ENCODE measurements at regions not wholly inside any gene's neighbourhood (a gene's known extent, or its start where the extent isn't known, plus 50 kb on each side); places are given as distances from the start of the nearest gene placed in this dataset.

DNA sequence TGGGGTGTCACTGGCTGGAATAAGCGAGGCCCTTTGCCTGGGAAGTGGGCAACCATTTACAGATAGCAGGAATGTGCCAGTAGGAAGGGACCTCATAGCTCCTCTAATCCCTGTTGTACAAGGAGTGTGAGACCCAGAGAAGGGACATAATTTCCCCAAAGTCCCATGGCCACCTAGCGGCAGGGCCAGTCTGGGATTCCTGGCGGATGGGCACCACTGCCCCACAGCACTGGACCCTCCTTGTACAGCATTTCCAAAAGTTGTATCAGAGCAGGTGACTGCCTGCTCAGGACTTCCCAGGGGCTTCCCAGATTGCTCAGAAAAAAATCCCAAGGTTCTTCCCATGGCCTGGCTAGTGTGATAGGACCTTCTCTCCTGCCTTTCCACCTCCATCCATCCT, 185.8 kb downstream of the GLI2 start:
- DNase-seq: no peak

- DNase-seq: no peak
These were observed 187.1 kb downstream of the GLI2 start for GRCh38 chr2:120922571-120923332.

GRCh38 chr2:120923426-120923825, 187.8 kb downstream of the GLI2 start:
- no peak for DNase-seq

DNA sequence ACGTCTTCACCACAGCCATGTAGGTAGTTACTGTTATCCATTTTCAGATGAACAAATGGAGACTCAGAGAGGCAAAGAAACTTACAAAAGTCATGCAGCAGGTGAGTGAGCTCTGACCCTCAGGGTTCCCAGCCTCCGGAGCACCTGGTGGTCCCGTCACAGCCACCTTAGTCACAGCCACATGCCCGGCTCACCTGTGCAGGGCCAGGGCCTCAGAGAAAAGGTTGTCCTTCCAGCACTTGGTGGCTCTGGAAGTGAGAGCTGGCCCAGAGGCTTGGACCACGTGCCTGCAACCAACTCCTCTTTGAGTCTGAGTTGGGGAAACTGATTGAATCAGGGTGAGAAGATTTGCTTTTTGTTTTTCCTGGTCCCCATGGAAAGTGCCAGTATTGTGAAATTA, 189.3 kb downstream of the GLI2 start:
- no peak for DNase-seq

GRCh38 chr2:120926463-120927264, 191.0 kb downstream of the GLI2 start:
- DNase-seq: no peak

GRCh38 chr2:120927265-120927628, 191.6 kb downstream of the GLI2 start:
- DNase-seq: no peak

DNA sequence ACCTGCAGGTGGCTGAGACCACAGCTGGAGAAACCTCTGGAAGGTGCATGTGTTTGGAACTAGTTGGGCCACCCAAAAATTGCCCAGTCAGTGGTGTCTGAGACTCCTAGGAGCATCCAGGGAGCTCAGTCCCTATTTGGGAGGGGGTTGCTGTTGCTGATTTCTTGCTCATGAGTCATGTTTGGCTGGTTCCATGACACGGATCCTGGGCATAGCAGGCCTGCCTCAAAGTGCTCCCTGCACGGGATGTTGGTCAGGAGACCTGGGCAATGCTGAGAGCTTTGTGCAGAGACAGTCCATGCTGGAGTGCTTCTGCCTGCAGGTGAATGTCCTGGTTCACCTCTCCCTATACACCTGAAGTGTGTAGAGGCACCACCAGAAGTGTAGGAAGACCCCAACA, 194.2 kb downstream of the GLI2 start:
- DNase-seq: no peak

DNA sequence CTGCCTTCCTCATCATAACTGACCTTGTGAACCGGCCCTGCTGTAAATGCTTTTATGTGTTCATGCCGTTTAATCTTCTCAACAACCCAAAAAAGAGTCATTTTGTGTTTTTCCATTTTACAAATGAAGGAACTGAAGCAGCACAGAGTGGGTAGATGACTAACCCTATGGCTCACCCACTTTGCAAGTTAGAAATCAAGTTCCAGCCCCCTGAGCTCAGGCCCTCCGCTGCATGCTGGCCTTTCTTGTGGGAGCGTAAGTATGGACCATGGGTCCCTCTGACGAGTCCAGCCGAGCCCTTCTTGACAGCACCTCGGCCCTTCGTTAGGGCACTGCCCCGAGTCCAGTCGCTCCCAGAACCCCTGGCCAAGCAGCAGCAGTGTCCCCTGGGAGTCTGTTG, 194.6 kb downstream of the GLI2 start:
- no peak for DNase-seq

- no peak for DNase-seq
These were observed 195.2 kb downstream of the GLI2 start for GRCh38 chr2:120930864-120931263.

GRCh38 chr2:120932472-120932871, 196.8 kb downstream of the GLI2 start:
- DNase-seq: no peak

- no peak for DNase-seq
These were observed 197.2 kb downstream of the GLI2 start for GRCh38 chr2:120932881-120933280.

GRCh38 chr2:120933693-120934573, 198.3 kb downstream of the GLI2 start:
- no peak for DNase-seq

DNA sequence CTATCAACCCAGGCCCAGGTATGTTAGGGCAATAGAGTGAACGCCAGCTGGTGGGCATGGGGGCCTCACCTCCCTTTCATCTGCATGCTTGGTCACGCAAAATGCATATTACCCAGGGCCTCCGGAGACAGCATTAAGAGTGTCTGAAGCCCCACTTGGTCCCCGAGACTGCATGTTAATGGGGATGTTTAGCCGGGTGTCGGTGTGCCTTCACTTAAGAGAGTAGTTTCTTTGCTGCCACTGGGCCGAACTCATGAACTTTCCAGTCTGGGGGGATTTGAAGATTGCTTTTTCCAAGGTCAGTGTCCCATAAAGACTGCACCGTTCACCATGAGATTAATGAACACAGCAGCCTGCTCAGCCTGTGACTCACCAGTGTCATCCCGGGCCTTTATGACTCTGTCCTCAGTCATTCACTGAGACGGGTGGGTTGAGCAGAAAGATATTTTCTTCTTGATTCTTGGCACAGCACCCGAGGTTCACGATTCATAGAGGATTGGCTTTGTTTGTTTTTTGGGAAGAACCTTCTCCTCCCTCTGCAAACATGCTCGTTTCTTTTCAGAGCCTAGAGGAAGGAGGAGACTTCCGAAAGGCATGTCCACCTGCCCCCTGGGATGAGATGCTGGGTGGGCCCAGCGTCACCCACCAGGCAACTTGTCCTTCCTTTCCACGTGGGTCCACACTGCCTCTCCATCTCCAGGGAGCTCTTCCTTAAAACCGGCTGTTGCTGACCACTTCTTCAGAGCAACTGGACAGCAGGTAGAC, 199.1 kb downstream of the GLI2 start:
- DNase-seq: peak in 1 of 2 experiments; percentile 27

- DNase-seq: no peak
These were observed 200.0 kb downstream of the GLI2 start for GRCh38 chr2:120935339-120936313.

DNA sequence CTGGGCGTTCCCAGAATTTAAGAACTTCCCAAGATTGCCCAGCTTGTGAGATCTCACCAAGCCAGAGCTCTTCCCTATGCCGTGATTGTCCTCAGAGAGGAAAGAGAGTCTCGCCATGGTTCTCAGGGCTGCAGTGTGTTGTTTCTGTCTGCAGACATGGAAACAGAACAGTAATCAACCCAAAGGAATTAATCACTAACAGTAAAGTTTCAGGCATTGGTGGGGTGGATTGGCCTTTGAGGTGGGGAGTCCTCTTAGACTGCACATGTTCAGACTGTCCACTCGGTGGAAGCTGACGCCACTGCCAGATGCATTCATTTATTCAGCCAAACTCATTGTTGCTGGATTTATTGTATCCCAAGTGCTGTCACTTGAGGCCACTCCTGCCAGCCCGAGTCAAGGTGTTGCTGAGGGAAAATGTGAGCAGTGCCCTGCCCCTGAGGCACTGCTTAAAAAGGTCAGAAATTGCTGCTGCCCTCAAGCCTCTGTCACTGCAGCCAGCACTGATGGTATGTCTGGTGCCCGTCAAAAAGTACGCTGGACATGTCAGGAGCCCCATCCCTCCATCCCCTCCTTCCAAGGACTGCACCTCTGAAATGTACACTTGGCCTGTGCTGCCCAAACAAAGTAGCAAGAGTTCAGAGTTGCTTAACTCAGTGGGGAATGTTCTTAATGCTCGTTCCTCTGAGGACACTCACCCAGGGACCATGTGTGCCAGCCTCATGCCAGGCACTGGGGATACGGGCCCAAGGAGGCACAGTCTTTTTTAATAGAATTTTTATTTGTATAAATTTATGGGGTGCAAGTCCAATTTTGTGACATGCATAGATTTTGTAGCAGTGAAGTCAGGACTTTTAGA, 201.0 kb downstream of the GLI2 start:
- no peak for DNase-seq

- DNase-seq: peak in 1 of 2 experiments; percentile 2
These were observed 202.0 kb downstream of the GLI2 start for GRCh38 chr2:120937686-120938044.

DNA sequence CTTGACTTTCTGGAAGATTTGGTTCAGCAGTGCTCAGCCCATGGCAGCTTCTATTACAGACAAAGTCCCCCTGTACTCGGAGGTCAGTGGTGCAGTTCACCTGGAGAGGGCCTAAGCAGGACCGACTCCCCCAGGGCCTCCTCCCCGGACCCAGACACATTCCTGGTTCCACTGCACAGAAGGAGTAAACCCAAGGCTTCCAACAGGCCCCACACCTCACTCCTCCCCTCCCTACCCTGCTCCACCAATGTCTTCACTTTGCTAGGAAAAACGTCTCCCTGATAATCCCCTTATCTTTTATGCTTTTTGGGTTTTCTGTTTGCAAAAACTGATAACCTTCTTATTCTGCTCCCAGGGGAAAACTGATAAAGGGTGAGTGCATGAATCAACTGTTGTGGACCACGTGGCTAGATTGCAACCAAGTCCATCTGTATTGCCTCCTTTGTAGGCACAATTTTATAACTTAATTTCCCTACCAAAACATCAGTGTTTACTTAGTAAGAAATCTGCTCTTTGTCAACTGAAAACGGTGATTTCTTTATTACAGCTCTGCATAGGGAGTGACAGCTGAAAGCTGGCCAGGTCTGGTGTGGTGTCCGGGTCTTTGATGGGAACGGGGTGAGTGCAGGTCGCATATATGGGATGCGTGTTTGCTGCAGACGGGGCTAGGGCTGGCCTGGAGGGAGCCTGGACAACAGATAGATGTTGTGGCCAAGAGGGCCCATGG, 202.5 kb downstream of the GLI2 start:
- DNase-seq: no peak

- no peak for DNase-seq
These were observed 204.1 kb downstream of the GLI2 start for GRCh38 chr2:120939595-120940318.

DNA sequence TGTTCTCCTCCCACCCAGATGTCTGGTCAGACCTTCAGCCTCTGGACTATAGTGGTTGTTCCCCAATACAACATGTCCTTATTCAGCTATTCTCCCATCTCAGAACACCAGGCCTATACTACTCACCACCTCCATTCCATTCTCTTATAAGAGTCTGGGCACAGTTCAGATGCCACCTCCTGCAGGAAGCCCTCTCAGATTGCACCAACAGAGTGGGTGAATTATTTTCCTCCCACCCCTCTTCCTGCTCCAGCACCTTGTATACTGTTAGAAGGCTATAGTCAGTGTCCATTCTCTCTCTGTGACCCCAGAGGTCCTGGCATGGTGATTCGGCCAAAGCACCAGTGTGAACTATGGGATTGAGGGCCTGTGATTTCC, 204.6 kb downstream of the GLI2 start:
- no peak for DNase-seq

All from NCI-H446 (cell line).